Thymus (tissue), 11 donors: ENCODE measurements at regions not wholly inside any gene's neighbourhood (a gene's known extent, or its start where the extent isn't known, plus 50 kb on each side); places are given as distances from the start of the nearest gene placed in this dataset.
"Not testable (repeated sequence)": the region's sequence is repeated elsewhere in the genome, so short reads cannot be mapped to it uniquely, and the experiment has no call there.

ENCODE experiments used
- DNase-seq, 9 donors: peaks; one replicate each; pipeline ENCODE4 v3.0.0-alpha.2; 2013; ENCODE audit warnings: low spot score in 9 of 9, low read depth in 6 of 9, missing footprints in 1 of 9
- H3K27ac ChIP-seq, 2 donors: one replicate each; pipeline ENCODE4 v1.5.1; 2013; ENCODE audit warnings: control low read depth in 1 of 2, low read depth in 1 of 2, low read length in 1 of 2, mild to moderate bottlenecking in 1 of 2, moderate library complexity in 1 of 2
- H3K27me3 ChIP-seq, 2 donors: one replicate each; pipeline ENCODE4 v1.5.1; 2013; ENCODE audit warnings: low read length in 1 of 2; ENCODE audit not compliant: control insufficient read depth in 2 of 2, insufficient read depth in 1 of 2
- H3K36me3 ChIP-seq, 2 donors: one replicate each; pipeline ENCODE4 v1.5.1; 2013; ENCODE audit warnings: low read length in 1 of 2, mild to moderate bottlenecking in 1 of 2, moderate library complexity in 1 of 2; ENCODE audit not compliant: control insufficient read depth in 2 of 2, insufficient read depth in 2 of 2
- H3K4me1 ChIP-seq, 2 donors: one replicate each; pipeline ENCODE4 v1.5.1; 2013; ENCODE audit warnings: low read length in 2 of 2; ENCODE audit not compliant: control insufficient read depth in 2 of 2, insufficient read depth in 2 of 2
- H3K4me3 ChIP-seq, 2 donors: one replicate each; pipeline ENCODE4 v1.5.1; 2013; ENCODE audit warnings: low read length in 2 of 2, control low read depth in 1 of 2, mild to moderate bottlenecking in 1 of 2
- H3K9me3 ChIP-seq, 2 donors: one replicate each; pipeline ENCODE4 v1.5.1; 2013; ENCODE audit warnings: low read length in 1 of 2, mild to moderate bottlenecking in 1 of 2; ENCODE audit not compliant: control insufficient read depth in 2 of 2, insufficient read depth in 1 of 2
- WGBS: extraction: QIAGEN DNeasy Blood & Tissue Kit; methylation state at CpG from one replicate; pipeline ENCODE4 v1.1.7; 2013; 5-methylcytosine and 5-hydroxymethylcytosine counted together
- donor health status: healthy.

GRCh38 chr9:78909566-78909965 lies 612.6 kb downstream of the PSAT1 start:
- no peak overlapping the region for H3K4me3 ChIP-seq
- no peak for DNase-seq
- 94% methylated on average over 2 of the region's 2 CpGs for WGBS
- H3K4me1 ChIP-seq: no peaks in the 10 kb centered on the region
- no peaks in the 10 kb centered on the region for H3K27me3 ChIP-seq
- H3K36me3 ChIP-seq: no peaks in the 10 kb centered on the region
- H3K9me3 ChIP-seq: no peaks in the 10 kb centered on the region
- no peak overlapping the region for H3K27ac ChIP-seq

GRCh38 chr9:78916884-78917283 lies 620.0 kb downstream of the PSAT1 start:
- 93% methylated on average over 2 of the region's 2 CpGs for WGBS

GRCh38 chr9:78918976-78919375 lies 622.1 kb downstream of the PSAT1 start:
- Histone ChIP-seq H3K36me3 (no peaks in the 10 kb centered on the region), H3K9me3 (peaks cover 0 to 8% of the 10 kb centered on the region in 2 donors), H3K27ac (no peak overlapping the region), H3K4me1 (no peaks in the 10 kb centered on the region), H3K27me3 (no peaks in the 10 kb centered on the region), H3K4me3 (no peak overlapping the region)
- WGBS: 87% methylated on average over 3 of the region's 3 CpGs
- no peak for DNase-seq

More at GRCh38 chr9:78916884-78917283, 620.0 kb downstream of the PSAT1 start:
- not testable (repeated sequence) for H3K4me1 ChIP-seq, H3K27me3 ChIP-seq, H3K36me3 ChIP-seq, H3K27ac ChIP-seq, H3K9me3 ChIP-seq, DNase-seq, H3K4me3 ChIP-seq

GRCh38 chr9:78919701-78920100 lies 622.8 kb downstream of the PSAT1 start:
- H3K36me3 ChIP-seq: no peaks in the 10 kb centered on the region
- H3K27me3 ChIP-seq: no peaks in the 10 kb centered on the region
- H3K4me1 ChIP-seq: no peaks in the 10 kb centered on the region
- no peak overlapping the region for H3K27ac ChIP-seq
- DNase-seq: no peak
- no peak overlapping the region for H3K4me3 ChIP-seq
- H3K9me3 ChIP-seq: peaks cover 0 to 8% of the 10 kb centered on the region in 2 donors
- 100% methylated on average over 2 of the region's 2 CpGs for WGBS

GRCh38 chr9:78921341-78921740 lies 624.4 kb downstream of the PSAT1 start:
- Histone ChIP-seq H3K4me3 (no peak overlapping the region), H3K27ac (no peak overlapping the region), H3K36me3 (no peaks in the 10 kb centered on the region), H3K9me3 (peaks cover 0 to 8% of the 10 kb centered on the region in 2 donors), H3K4me1 (no peaks in the 10 kb centered on the region), H3K27me3 (no peaks in the 10 kb centered on the region)
- 84% methylated on average over 2 of the region's 2 CpGs for WGBS
- DNase-seq: no peak

- H3K27me3 ChIP-seq: no peaks in the 10 kb centered on the region
- H3K27ac ChIP-seq: no peak overlapping the region
- no peak overlapping the region for H3K4me3 ChIP-seq
- H3K4me1 ChIP-seq: no peaks in the 10 kb centered on the region
- 83% methylated on average over 1 of the region's 1 CpG for WGBS
- H3K36me3 ChIP-seq: no peaks in the 10 kb centered on the region
- DNase-seq: no peak
- no peaks in the 10 kb centered on the region for H3K9me3 ChIP-seq
Observed at GRCh38 chr9:78923966-78924659, 627.2 kb downstream of the PSAT1 start.

GRCh38 chr9:78927099-78927940 lies 630.4 kb downstream of the PSAT1 start:
- H3K36me3 ChIP-seq: no peaks in the 10 kb centered on the region
- no peaks in the 10 kb centered on the region for H3K27me3 ChIP-seq
- no peak overlapping the region for H3K4me3 ChIP-seq
- DNase-seq: no peak
- WGBS: 97% methylated on average over 1 of the region's 1 CpG
- H3K27ac ChIP-seq: no peak overlapping the region
- no peaks in the 10 kb centered on the region for H3K4me1 ChIP-seq
- no peaks in the 10 kb centered on the region for H3K9me3 ChIP-seq

GRCh38 chr9:78928625-78929405 lies 631.9 kb downstream of the PSAT1 start:
- Histone ChIP-seq H3K4me1 (no peaks in the 10 kb centered on the region), H3K27ac (no peak overlapping the region), H3K36me3 (no peaks in the 10 kb centered on the region), H3K9me3 (no peaks in the 10 kb centered on the region), H3K4me3 (no peak overlapping the region), H3K27me3 (no peaks in the 10 kb centered on the region)
- no peak for DNase-seq
- WGBS: 84% methylated on average over 7 of the region's 7 CpGs

GRCh38 chr9:78930281-78930680 lies 633.4 kb downstream of the PSAT1 start:
- WGBS: 95% methylated on average over 2 of the region's 2 CpGs
- Histone ChIP-seq H3K27ac (no peak overlapping the region), H3K4me1 (no peaks in the 10 kb centered on the region), H3K36me3 (no peaks in the 10 kb centered on the region), H3K4me3 (no peak overlapping the region), H3K27me3 (no peaks in the 10 kb centered on the region), H3K9me3 (no peaks in the 10 kb centered on the region)
- no peak for DNase-seq
